AG04450 (cell line): ENCODE measurements at regions not wholly inside any gene's neighbourhood (a gene's known extent, or its start where the extent isn't known, plus 50 kb on each side); places are given as distances from the start of the nearest gene placed in this dataset.

Experiments
- CTCF ChIA-PET: fragments of 300-600, 350-600 bp; formaldehyde crosslinking; extraction: SDS; loops from one replicate; lab custom pipeline; 2022; ENCODE audit warnings: antibody characterized with exemption, inconsistent platforms; lab: Charles Lee
- POLR2A ChIA-PET: fragments of 350-600 bp; formaldehyde crosslinking; extraction: SDS; loops from one replicate; lab custom pipeline; 2021; ENCODE audit warnings: antibody characterized with exemption, inconsistent platforms; lab: Yijun Ruan, JAX
- DNase-seq: peaks from one replicate; pipeline ENCODE4 v3.0.0-alpha.2; 2011; ENCODE audit warnings: low read depth, low spot score
- H3K27ac ChIP-seq: one replicate; pipeline ENCODE4 v1.5.1; 2012; ENCODE audit warnings: low read depth, low read length, control low read depth
- H3K27me3 ChIP-seq: one replicate; pipeline ENCODE4 v1.6.0; 2012; ENCODE audit warnings: low read length; ENCODE audit not compliant: control insufficient read depth, insufficient read depth
- H3K4me3 ChIP-seq: 2 replicates; pipeline ENCODE4 v1.5.1; 2011; ENCODE audit warnings: mild to moderate bottlenecking, low read depth, low read length, control low read depth
- H3K9me3 ChIP-seq: 2 replicates; pipeline ENCODE4 v1.5.1; 2012; ENCODE audit warnings: low read length; ENCODE audit not compliant: control insufficient read depth, insufficient read depth
- TF ChIP-seq, protein P1 (sequence below): IDR thresholded peaks from 2 replicates; pipeline ENCODE4 v1.5.1; 2011; ENCODE audit warnings: low read depth, low read length, control low read depth, inconsistent platforms

DNA sequence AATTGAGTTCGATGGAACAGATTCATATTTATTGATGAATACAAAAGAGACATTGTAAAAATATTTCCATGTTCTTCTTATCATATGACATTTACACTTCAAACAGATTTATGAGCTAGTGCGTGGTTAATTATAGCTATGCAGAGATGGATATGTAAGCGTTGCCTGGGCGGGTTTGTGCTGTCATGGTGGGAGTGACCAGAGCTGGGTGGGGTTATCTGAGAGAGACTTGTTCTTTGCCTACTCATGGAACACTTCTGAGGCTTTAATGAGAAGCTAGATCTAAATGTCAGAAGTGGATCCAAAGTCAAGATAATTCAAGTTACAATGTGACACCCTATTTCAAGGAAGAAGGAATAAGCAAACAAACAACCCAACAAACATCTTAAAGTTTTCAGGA lies 162.3 kb upstream of the ZEB2 start:
- ChIA-PET POLR2A (no interaction called here), CTCF (no interaction called here)
- Histone ChIP-seq H3K9me3 (no peaks in the 10 kb centered on the region), H3K27me3 (no peaks in the 10 kb centered on the region), H3K27ac (no peak overlapping the region), H3K4me3 (no peak overlapping the region)
- no peak for DNase-seq
- TF ChIP-seq, protein P1, sequence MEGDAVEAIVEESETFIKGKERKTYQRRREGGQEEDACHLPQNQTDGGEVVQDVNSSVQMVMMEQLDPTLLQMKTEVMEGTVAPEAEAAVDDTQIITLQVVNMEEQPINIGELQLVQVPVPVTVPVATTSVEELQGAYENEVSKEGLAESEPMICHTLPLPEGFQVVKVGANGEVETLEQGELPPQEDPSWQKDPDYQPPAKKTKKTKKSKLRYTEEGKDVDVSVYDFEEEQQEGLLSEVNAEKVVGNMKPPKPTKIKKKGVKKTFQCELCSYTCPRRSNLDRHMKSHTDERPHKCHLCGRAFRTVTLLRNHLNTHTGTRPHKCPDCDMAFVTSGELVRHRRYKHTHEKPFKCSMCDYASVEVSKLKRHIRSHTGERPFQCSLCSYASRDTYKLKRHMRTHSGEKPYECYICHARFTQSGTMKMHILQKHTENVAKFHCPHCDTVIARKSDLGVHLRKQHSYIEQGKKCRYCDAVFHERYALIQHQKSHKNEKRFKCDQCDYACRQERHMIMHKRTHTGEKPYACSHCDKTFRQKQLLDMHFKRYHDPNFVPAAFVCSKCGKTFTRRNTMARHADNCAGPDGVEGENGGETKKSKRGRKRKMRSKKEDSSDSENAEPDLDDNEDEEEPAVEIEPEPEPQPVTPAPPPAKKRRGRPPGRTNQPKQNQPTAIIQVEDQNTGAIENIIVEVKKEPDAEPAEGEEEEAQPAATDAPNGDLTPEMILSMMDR, result no peak

DNA sequence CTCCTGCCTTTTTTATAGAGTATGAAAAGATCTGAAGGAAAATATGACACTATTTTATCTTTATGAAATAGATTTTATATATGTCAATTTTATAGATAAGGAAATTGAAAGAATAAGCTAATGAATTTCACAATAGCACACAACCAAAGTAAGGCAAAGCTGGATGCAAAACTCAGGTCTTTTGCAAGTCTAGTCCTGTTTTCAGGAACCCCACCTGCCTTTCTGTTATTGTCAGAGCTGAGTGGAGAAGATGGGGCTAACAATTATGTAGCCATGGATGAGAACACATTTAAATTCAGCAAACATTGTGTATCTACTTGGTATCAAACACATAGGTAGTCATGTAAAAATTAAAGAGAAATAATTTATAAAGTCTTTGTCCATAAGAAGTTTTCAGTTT lies 161.5 kb upstream of the ZEB2 start:
- no peak overlapping the region for H3K4me3 ChIP-seq
- POLR2A ChIA-PET, result no interaction called here
- no peaks in the 10 kb centered on the region for H3K27me3 ChIP-seq
- TF ChIP-seq, protein P1, result no peak
- no peak for DNase-seq
- CTCF ChIA-PET, result interaction anchor here (0.5 to 0.6 kb wide), 2 partner anchors 300 to 1159 kb away, joined by 3 read pairs; no protein-coding TSS in a partner anchor
- H3K27ac ChIP-seq, result no peak overlapping the region
- H3K9me3 ChIP-seq, result no peaks in the 10 kb centered on the region

DNA sequence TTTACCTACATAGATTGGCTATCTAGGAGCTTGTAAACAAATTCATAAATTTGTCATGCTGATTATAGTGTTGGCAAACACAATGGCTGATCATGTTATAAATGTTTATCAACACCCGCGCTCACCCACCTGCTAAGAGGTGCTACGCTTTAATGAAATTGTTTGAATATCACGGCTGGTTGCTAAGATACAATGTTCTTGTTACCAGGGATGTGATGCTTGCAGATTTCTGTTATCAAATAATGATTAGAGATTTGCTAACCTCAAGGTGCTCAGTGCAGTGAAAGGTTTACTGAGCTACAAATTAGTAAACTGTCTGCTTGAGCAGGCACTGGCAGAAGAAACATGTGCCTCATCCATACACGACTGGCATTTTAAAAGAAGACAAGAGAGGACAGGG lies 160.0 kb upstream of the ZEB2 start:
- Histone ChIP-seq H3K27ac (no peak overlapping the region), H3K9me3 (no peaks in the 10 kb centered on the region), H3K27me3 (no peaks in the 10 kb centered on the region), H3K4me3 (no peak overlapping the region)
- no peak for DNase-seq
- CTCF ChIA-PET, result no interaction called here
- TF ChIP-seq, protein P1, result no peak
- POLR2A ChIA-PET, result no interaction called here

DNA sequence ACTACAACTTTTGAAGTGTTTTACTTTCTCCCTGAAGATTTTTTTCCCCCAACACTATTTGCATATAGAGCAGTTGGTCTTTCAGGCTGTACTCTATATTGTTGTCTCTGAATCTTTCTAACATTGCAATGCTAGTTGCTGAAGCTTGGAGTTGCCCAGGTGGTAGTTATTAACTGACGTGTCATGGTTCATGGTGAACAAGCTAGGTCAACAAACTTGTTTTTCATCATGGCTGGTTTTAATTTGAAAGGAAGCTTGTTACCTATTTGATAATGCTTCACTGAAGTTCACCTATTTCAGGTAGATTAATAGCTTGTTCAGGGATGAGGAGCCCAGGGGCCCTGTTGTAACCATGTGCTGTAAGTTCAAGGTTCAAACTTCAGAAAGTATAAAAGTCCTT lies 158.8 kb upstream of the ZEB2 start:
- Histone ChIP-seq H3K27me3 (no peaks in the 10 kb centered on the region), H3K4me3 (no peak overlapping the region), H3K9me3 (no peaks in the 10 kb centered on the region), H3K27ac (no peak overlapping the region)
- ChIA-PET POLR2A (no interaction called here), CTCF (no interaction called here)
- no peak for DNase-seq
- TF ChIP-seq, protein P1, result no peak

DNA sequence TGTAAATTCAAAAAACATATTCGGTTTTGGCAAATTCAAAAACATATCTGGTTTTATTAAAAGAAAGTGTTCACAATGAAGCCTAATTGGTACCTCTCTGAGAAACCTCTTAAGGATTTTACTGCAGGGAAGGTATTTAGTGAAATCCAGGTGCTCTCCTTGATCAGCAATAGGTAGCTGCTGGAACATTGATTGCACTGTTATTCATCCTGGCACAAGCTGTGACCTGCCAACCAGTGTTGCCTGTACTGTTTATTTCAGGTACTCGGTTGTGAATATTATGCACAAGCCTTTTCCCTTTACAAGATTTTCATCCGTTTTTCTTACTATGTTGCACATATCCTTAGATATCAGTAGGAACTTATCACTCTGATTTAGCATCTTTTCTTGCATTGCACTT lies 155.8 kb upstream of the ZEB2 start:
- CTCF ChIA-PET, result no interaction called here
- Histone ChIP-seq H3K9me3 (no peaks in the 10 kb centered on the region), H3K27ac (no peak overlapping the region), H3K27me3 (no peaks in the 10 kb centered on the region), H3K4me3 (no peak overlapping the region)
- TF ChIP-seq, protein P1, result no peak
- no peak for DNase-seq
- POLR2A ChIA-PET, result no interaction called here
